DMS53 treated with DMSO at 0.1 percent for 48 hours (cell line): ENCODE measurements at regions not wholly inside any gene's neighbourhood (a gene's known extent, or its start where the extent isn't known, plus 50 kb on each side); places are given as distances from the start of the nearest gene placed in this dataset.
"Not testable (repeated sequence)": the region's sequence is repeated elsewhere in the genome, so short reads cannot be mapped to it uniquely, and the experiment has no call there.

Source experiments
- DNase-seq: peaks from one replicate; lab custom pipeline; 2025; ENCODE audit not compliant: unreplicated experiment; lab: John Stamatoyannopoulos, UW

- DNase-seq: no peak
Measured at GRCh38 chr16:75836347-75837010, 110.2 kb upstream of the CPHXL start.

GRCh38 chr16:75837264-75837663 is 111.0 kb upstream of the CPHXL start:
- DNase-seq: no peak

GRCh38 chr16:75837681-75838080 is 111.4 kb upstream of the CPHXL start:
- no peak for DNase-seq

GRCh38 chr16:75841517-75841916 is 115.2 kb upstream of the CPHXL start:
- DNase-seq: no peak

- DNase-seq: no peak
Measured at GRCh38 chr16:75847172-75847571, 120.9 kb upstream of the CPHXL start.

- DNase-seq: no peak
Measured at GRCh38 chr16:75854152-75854551, 127.9 kb upstream of the CPHXL start.

- DNase-seq: no peak
Measured at GRCh38 chr16:75860326-75861053, 134.2 kb upstream of the CPHXL start.

- DNase-seq: no peak
Measured at GRCh38 chr16:75861311-75862097, 135.2 kb upstream of the CPHXL start.

- DNase-seq: no peak
Measured at GRCh38 chr16:75862098-75862386, 135.8 kb upstream of the CPHXL start.

- no peak for DNase-seq
Measured at GRCh38 chr16:75864243-75864642, 138.0 kb upstream of the CPHXL start.

- no peak for DNase-seq
Measured at GRCh38 chr16:75865736-75866135, 139.4 kb upstream of the CPHXL start.

GRCh38 chr16:75868636-75869632 is 142.6 kb upstream of the CPHXL start:
- DNase-seq: no peak

GRCh38 chr16:75881280-75881679 is 155.0 kb upstream of the CPHXL start:
- not testable (repeated sequence) for DNase-seq

- no peak for DNase-seq
Measured at GRCh38 chr16:75899163-75899562, 172.9 kb upstream of the CPHXL start.

- no peak for DNase-seq
Measured at GRCh38 chr16:75908331-75909117, 182.2 kb upstream of the CPHXL start.

GRCh38 chr16:75909746-75910145 is 183.5 kb upstream of the CPHXL start:
- DNase-seq: no peak

GRCh38 chr16:75911896-75912295 is 185.6 kb upstream of the CPHXL start:
- DNase-seq: no peak

- no peak for DNase-seq
Measured at GRCh38 chr16:75913958-75914357, 187.7 kb upstream of the CPHXL start.

GRCh38 chr16:75916451-75916850 is 190.2 kb upstream of the CPHXL start:
- no peak for DNase-seq

GRCh38 chr16:75918109-75918508 is 191.8 kb upstream of the CPHXL start:
- no peak for DNase-seq
